ENCODE measurements at regions not wholly inside any gene's neighbourhood (a gene's known extent, or its start where the extent isn't known, plus 50 kb on each side); places are given as distances from the start of the nearest gene placed in this dataset.
"Not testable (repeated sequence)": the region's sequence is repeated elsewhere in the genome, so short reads cannot be mapped to it uniquely, and the experiment has no call there.

DNA sequence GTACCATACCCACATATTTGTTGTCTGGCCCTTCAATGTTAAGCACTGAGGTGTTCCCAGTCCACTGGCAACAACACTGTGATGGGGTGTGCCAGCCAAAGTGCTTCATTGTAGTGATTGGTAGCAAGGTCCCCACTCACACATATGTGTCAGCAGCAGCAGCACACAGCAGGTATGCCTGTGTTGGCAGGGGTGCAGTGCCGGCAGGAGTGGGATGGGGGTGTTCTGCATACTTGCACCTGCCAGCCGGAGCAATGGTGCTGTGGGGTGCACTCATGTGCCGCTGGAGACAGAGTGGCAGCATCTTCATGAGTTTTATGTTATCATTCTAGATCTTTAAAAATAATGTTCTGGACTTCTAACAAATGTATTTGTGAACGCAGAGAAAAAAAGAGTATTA is 987.8 kb downstream of the RPIA start:
- H3K36me3 Mint-ChIP-seq; H3K27ac Mint-ChIP-seq; DNase-seq; POLR2A ChIA-PET; CTCF ChIA-PET; H3K4me1 Mint-ChIP-seq (ENCODE audit: low read depth); intact Hi-C loops (cut with micrococcal nuclease); H3K4me3 Mint-ChIP-seq; H3K27me3 Mint-ChIP-seq: not testable (repeated sequence)
- H3K9me3 Mint-ChIP-seq = peaks cover 16% of the 10 kb centered on the region

Data from activated CD4-positive, alpha-beta memory T cell treated with anti-CD3 and anti-CD28 coated beads for 36 hours (primary cell).